A549 (cell line): ENCODE measurements at regions not wholly inside any gene's neighbourhood (a gene's known extent, or its start where the extent isn't known, plus 50 kb on each side); places are given as distances from the start of the nearest gene placed in this dataset.

ENCODE experiments used
- ATAC-seq, 2 experiments: fragments of 200-7000 bp in 1 of 2; fragments of >200 bp in 1 of 2; cut with Nextera tagmentation in 1 of 2; cut with Tn5 transposase in 1 of 2; 3 replicates each; pipeline versions ENCODE4 v1.8.0 to v1.9.1; 2018 to 2020; ENCODE audit warnings: mild to moderate bottlenecking in 1 of 2, moderate library complexity in 1 of 2
- CTCF ChIA-PET: fragments of 300-600 bp; sonication (Branson Sonifier 250); formaldehyde crosslinking; extraction: SDS; loops from one replicate; lab custom pipeline; 2021; ENCODE audit warnings: antibody characterized with exemption, inconsistent platforms; lab: Yijun Ruan, JAX
- POLR2A ChIA-PET: fragments of 350-600 bp; formaldehyde crosslinking; extraction: SDS; loops from one replicate; lab custom pipeline; 2021; ENCODE audit warnings: antibody characterized with exemption, inconsistent platforms; lab: Yijun Ruan, JAX
- DNase-seq, 2 experiments: peaks; one replicate each; pipeline versions ENCODE4 v3.0.0 to v3.0.0-alpha.2; 2011 to 2016; ENCODE audit warnings: low read depth in 1 of 2, low spot score in 1 of 2
- FAIRE-seq: peaks from 2 replicates; lab custom pipeline; 2011; peaks lifted over from hg19 to GRCh38; lab: Jason Lieb, UNC
- H3K27ac ChIP-seq, 2 experiments: fragments of >200 bp; sonication (Bioruptor Twin); formaldehyde crosslinking; 3 replicates each; pipeline ENCODE4 v1.5.1; 2016 to 2017
- H3K4me1 ChIP-seq: fragments of >200 bp; sonication (Bioruptor Twin); formaldehyde crosslinking; 3 replicates; pipeline ENCODE4 v1.6.1; 2016
- H3K4me2 ChIP-seq: fragments of >200 bp; sonication (Bioruptor Twin); formaldehyde crosslinking; 3 replicates; pipeline ENCODE4 v1.6.1; 2016
- H3K4me3 ChIP-seq: fragments of >200 bp; sonication (Bioruptor Twin); formaldehyde crosslinking; 3 replicates; pipeline ENCODE4 v1.5.1; 2016
- H3K9me3 ChIP-seq: fragments of >200 bp; sonication (Bioruptor Twin); formaldehyde crosslinking; 3 replicates; pipeline ENCODE4 v1.6.1; 2016
- ATOH8 ChIP-seq: fragments of 250-450 bp; sonication (Bioruptor Pico); IDR thresholded peaks from 2 replicates; pipeline ENCODE4 v1.5.0; 2020; ENCODE audit warnings: low read depth, mild to moderate bottlenecking, moderate library complexity
- BCL3 ChIP-seq: fragments of >200 bp; sonication (Bioruptor Twin); formaldehyde crosslinking; IDR thresholded peaks from 3 replicates; pipeline ENCODE4 v1.6.1; 2016
- BHLHE40 ChIP-seq: IDR thresholded peaks from 2 replicates; pipeline ENCODE4 v1.6.1; 2012; ENCODE audit warnings: low read depth, low read length, inconsistent platforms
- CBX2 ChIP-seq: fragments of 200-600 bp; sonication (generic); IDR thresholded peaks from 2 replicates; pipeline ENCODE4 v1.6.1; 2016; ENCODE audit warnings: low read depth, mild to moderate bottlenecking, borderline replicate concordance
- CEBPB ChIP-seq, 2 experiments: fragments of >200 bp in 1 of 2; sonication (Bioruptor Twin) in 1 of 2; formaldehyde crosslinking in 1 of 2; IDR thresholded peaks; 2 replicates each; pipeline ENCODE4 v1.6.1; 2012 to 2016
- CHD2 ChIP-seq: fragments of 150-350 bp; IDR thresholded peaks from 2 replicates; pipeline ENCODE4 v1.6.1; 2014; ENCODE audit warnings: low read length; ENCODE audit not compliant: partially characterized antibody
- EHF ChIP-seq: fragments of 250-450 bp; sonication (Bioruptor Pico); IDR thresholded peaks from 2 replicates; pipeline ENCODE4 v1.5.0; 2020; ENCODE audit warnings: mild to moderate bottlenecking
- ELK1 ChIP-seq: fragments of 150-350 bp; IDR thresholded peaks from 2 replicates; pipeline ENCODE4 v1.6.1; 2014; ENCODE audit warnings: low read depth, mild to moderate bottlenecking, low read length
- ESRRA ChIP-seq: fragments of 150-350 bp; IDR thresholded peaks from 2 replicates; pipeline ENCODE4 v1.6.1; 2014; ENCODE audit warnings: mild to moderate bottlenecking, low read length, borderline replicate concordance
- FOSL2 ChIP-seq, 2 experiments: fragments of 450-650 bp in 1 of 2; fragments of >200 bp in 1 of 2; sonication (Bioruptor Twin) in 1 of 2; formaldehyde crosslinking; IDR thresholded peaks; 2 replicates each; pipeline versions ENCODE4 v1.5.0 to v1.6.1; 2016 to 2020; ENCODE audit warnings: mild to moderate bottlenecking in 1 of 2, moderate library complexity in 1 of 2
- GATA3 ChIP-seq: IDR thresholded peaks from 2 replicates; pipeline ENCODE4 v1.6.1; 2012; ENCODE audit warnings: borderline replicate concordance
- HDAC2 ChIP-seq: fragments of 200-600 bp; sonication (generic); IDR thresholded peaks from 2 replicates; pipeline ENCODE4 v1.6.1; 2016
- HMGXB4 ChIP-seq: fragments of 250-450 bp; sonication (Bioruptor Pico); IDR thresholded peaks from 2 replicates; pipeline ENCODE4 v1.5.0; 2021; ENCODE audit warnings: mild to moderate bottlenecking, moderate library complexity, borderline replicate concordance
- HOXB5 ChIP-seq: fragments of 250-450 bp; sonication (Bioruptor Pico); IDR thresholded peaks from 2 replicates; pipeline ENCODE4 v1.5.0; 2020; ENCODE audit warnings: mild to moderate bottlenecking, moderate library complexity
- JUNB ChIP-seq: fragments of >200 bp; sonication (Bioruptor Twin); formaldehyde crosslinking; IDR thresholded peaks from 2 replicates; pipeline ENCODE4 v1.6.1; 2016
- KDM1A ChIP-seq: fragments of 200-600 bp; sonication (generic); IDR thresholded peaks from 2 replicates; pipeline ENCODE4 v1.6.1; 2016; ENCODE audit warnings: low read depth, mild to moderate bottlenecking
- MAFK ChIP-seq: fragments of 450-650 bp; IDR thresholded peaks from 2 replicates; pipeline ENCODE4 v1.6.1; 2014; ENCODE audit not compliant: partially characterized antibody
- MAX ChIP-seq: IDR thresholded peaks from 2 replicates; pipeline ENCODE4 v1.6.1; 2012
- MAZ ChIP-seq: fragments of 150-350 bp; IDR thresholded peaks from 2 replicates; pipeline ENCODE4 v1.6.1; 2014; ENCODE audit warnings: antibody characterized with exemption, low read depth, low read length, borderline replicate concordance
- NFE2L2 ChIP-seq: fragments of 150-350 bp; conservative IDR thresholded peaks from 2 replicates; pipeline ENCODE4 v1.6.1; 2014; ENCODE audit warnings: low read length
- NPAS2 ChIP-seq: fragments of 250-450 bp; sonication (Bioruptor Pico); IDR thresholded peaks from 2 replicates; pipeline ENCODE4 v1.8.0; 2022; ENCODE audit warnings: mild to moderate bottlenecking, moderate library complexity, borderline replicate concordance
- NR3C1 ChIP-seq: fragments of >200 bp; sonication (Bioruptor Twin); formaldehyde crosslinking; IDR thresholded peaks from 3 replicates; pipeline ENCODE4 v1.6.1; 2017
- PBX3 ChIP-seq: IDR thresholded peaks from 2 replicates; pipeline ENCODE4 v1.6.1; 2012
- RARB ChIP-seq: fragments of 250-450 bp; sonication (Bioruptor Pico); IDR thresholded peaks from 2 replicates; pipeline ENCODE4 v1.8.0; 2021; ENCODE audit warnings: mild to moderate bottlenecking, moderate library complexity
- RFX5 ChIP-seq: fragments of 450-650 bp; IDR thresholded peaks from 2 replicates; pipeline ENCODE4 v1.7.1; 2014; ENCODE audit warnings: antibody characterized with exemption, mild to moderate bottlenecking, moderate library complexity
- RNF2 ChIP-seq: fragments of 200-600 bp; sonication (generic); IDR thresholded peaks from 2 replicates; pipeline ENCODE4 v1.6.1; 2016; ENCODE audit warnings: low read depth, mild to moderate bottlenecking, antibody characterized with exemption, moderate library complexity, borderline replicate concordance
- SREBF2 ChIP-seq: fragments of 450-650 bp; IDR thresholded peaks from 2 replicates; pipeline ENCODE4 v1.6.1; 2014; ENCODE audit warnings: mild to moderate bottlenecking, moderate library complexity
- ZC3H11A ChIP-seq: fragments of 450-650 bp; IDR thresholded peaks from 2 replicates; pipeline ENCODE4 v1.6.1; 2014; ENCODE audit warnings: antibody characterized with exemption, mild to moderate bottlenecking
- ZFP36 ChIP-seq: fragments of 450-650 bp; IDR thresholded peaks from 2 replicates; pipeline ENCODE4 v1.6.1; 2014; ENCODE audit warnings: borderline replicate concordance; ENCODE audit not compliant: partially characterized antibody
- ZNF302 ChIP-seq: fragments of 250-450 bp; sonication (Bioruptor Pico); IDR thresholded peaks from 2 replicates; pipeline ENCODE4 v1.9.0; 2021; ENCODE audit warnings: inconsistent platforms, mild to moderate bottlenecking, moderate library complexity
- WGBS: methylation state at CpG from one replicate; pipeline ENCODE4 v1.1.6; 2017; ENCODE audit errors: missing lambda C conversion rate; 5-methylcytosine and 5-hydroxymethylcytosine counted together
- TF ChIP-seq, protein P1 (sequence below): fragments of >200 bp; sonication (Bioruptor Twin); formaldehyde crosslinking; IDR thresholded peaks from 3 replicates; pipeline ENCODE4 v1.5.1; 2016

GRCh38 chr2:107025869-107026380 lies 140.0 kb upstream of the ST6GAL2 start (continued):
- peak; percentile 59 for TF ChIP-seq MAFK
- TF ChIP-seq JUNB: peak; percentile 99
- TF ChIP-seq, all 56 proteins: peak for 18

DNA sequence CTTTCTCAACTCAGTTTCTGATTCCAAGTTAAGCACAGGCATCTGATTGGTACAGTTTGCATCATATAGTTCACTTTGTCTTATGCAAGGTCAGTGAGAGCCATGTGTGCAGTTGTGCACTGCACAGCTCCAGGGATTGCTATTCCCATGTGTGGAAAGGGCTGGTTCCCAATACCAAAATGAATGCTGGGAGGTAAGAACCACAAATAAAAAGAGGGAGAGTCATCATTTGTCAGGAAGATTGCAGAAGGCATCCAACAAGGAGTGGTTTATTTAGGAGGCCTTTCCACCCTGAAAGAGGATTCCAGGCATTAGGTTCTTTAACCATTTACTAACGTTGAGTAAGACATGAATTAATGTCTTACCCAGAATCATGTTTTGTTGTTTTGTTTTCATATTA lies 141.2 kb upstream of the ST6GAL2 start:
- H3K4me1 ChIP-seq: peaks cover 49% of the 10 kb centered on the region
- H3K27ac ChIP-seq: peak overlapping the region; percentile 95 to 96
- peak overlapping the region; percentile 70 for H3K4me2 ChIP-seq
- DNase-seq (peak in 1 of 2 experiments; percentile 93), FAIRE-seq (peak; percentile 46), ATAC-seq (peak; percentile 65 to 69; a peak in 5 of 6 replicates)
- WGBS: 0% methylated on average over 1 of the region's 1 CpG
- POLR2A ChIA-PET: interaction anchor here (0.6 to 2.6 kb wide), 3 partner anchors 21 to 140 kb away, joined by 3 to 17 read pairs (median 5); partner anchors contain the start of gene ST6GAL2
- H3K9me3 ChIP-seq: 0 out of 3 replicates have a peak, but pooled peaks cover 5% of the 10 kb centered on the region
- H3K4me3 ChIP-seq: no peak overlapping the region
- CTCF ChIA-PET: interaction anchor here (0.6 to 0.7 kb wide), 2 partner anchors 10 to 51 kb away, joined by 3 read pairs; no protein-coding TSS in a partner anchor
- TF ChIP-seq, protein P1, sequence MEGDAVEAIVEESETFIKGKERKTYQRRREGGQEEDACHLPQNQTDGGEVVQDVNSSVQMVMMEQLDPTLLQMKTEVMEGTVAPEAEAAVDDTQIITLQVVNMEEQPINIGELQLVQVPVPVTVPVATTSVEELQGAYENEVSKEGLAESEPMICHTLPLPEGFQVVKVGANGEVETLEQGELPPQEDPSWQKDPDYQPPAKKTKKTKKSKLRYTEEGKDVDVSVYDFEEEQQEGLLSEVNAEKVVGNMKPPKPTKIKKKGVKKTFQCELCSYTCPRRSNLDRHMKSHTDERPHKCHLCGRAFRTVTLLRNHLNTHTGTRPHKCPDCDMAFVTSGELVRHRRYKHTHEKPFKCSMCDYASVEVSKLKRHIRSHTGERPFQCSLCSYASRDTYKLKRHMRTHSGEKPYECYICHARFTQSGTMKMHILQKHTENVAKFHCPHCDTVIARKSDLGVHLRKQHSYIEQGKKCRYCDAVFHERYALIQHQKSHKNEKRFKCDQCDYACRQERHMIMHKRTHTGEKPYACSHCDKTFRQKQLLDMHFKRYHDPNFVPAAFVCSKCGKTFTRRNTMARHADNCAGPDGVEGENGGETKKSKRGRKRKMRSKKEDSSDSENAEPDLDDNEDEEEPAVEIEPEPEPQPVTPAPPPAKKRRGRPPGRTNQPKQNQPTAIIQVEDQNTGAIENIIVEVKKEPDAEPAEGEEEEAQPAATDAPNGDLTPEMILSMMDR: no peak
- no peak for TF ChIP-seq KDM1A
- 0 out of 2 replicates have a peak, but pooled peaks have one; percentile 23 for TF ChIP-seq FOSL2 (IDR thresholded peaks at IDR 0.05)
- TF ChIP-seq FOSL2 (CRISPR knock-in tag; IDR thresholded peaks at IDR 0.05): peak; percentile 76
- peak; percentile 77; the same call in 2 of the 3 replicates for TF ChIP-seq BCL3
- TF ChIP-seq ZNF302 (CRISPR knock-in tag): no peak
- TF ChIP-seq EHF (CRISPR knock-in tag): 0 out of 2 replicates have a peak, but pooled peaks have one; percentile 23
- TF ChIP-seq HOXB5 (CRISPR knock-in tag): no peak; the same call in 1 of the 2 replicates
- no peak for TF ChIP-seq NPAS2
- TF ChIP-seq HDAC2: no peak
- no peak for TF ChIP-seq SREBF2
- TF ChIP-seq NFE2L2: no peak
- TF ChIP-seq CBX2: no peak
- TF ChIP-seq ATOH8 (CRISPR knock-in tag): 0 out of 2 replicates have a peak, but pooled peaks have one; percentile 71
- TF ChIP-seq HMGXB4 (CRISPR knock-in tag): no peak
- peak; percentile 83 for TF ChIP-seq MAX
- TF ChIP-seq CEBPB (IDR thresholded peaks at IDR 0.05): peak; percentile 82 to 85; a peak in 3 of 4 replicates
- no peak for TF ChIP-seq ELK1
- peak; percentile 83 for TF ChIP-seq GATA3
- TF ChIP-seq RNF2: no peak
- peak; percentile 84 for TF ChIP-seq JUNB
- no peak for TF ChIP-seq CHD2
- peak; percentile 94 for TF ChIP-seq RFX5
- TF ChIP-seq BHLHE40: no peak
- TF ChIP-seq MAZ: no peak
- no peak for TF ChIP-seq RARB (CRISPR knock-in tag)
- TF ChIP-seq NR3C1: no peak
- no peak for TF ChIP-seq ESRRA
- TF ChIP-seq PBX3: 0 out of 2 replicates have a peak, but pooled peaks have one; percentile 51
- no peak for TF ChIP-seq ZC3H11A
- no peak for TF ChIP-seq ZFP36
